HG03575 (cell line): ENCODE measurements at regions not wholly inside any gene's neighbourhood (a gene's known extent, or its start where the extent isn't known, plus 50 kb on each side); places are given as distances from the start of the nearest gene placed in this dataset.
"Not testable (repeated sequence)": the region's sequence is repeated elsewhere in the genome, so short reads cannot be mapped to it uniquely, and the experiment has no call there.

Experiments used
- ATAC-seq: cut with Tn5 transposase; IDR thresholded peaks from one replicate; pipeline ENCODE4 v1.9.1; 2021; ENCODE audit not compliant: unreplicated experiment, insufficient number of reproducible peaks, low FRiP score; ENCODE audit errors: extremely low read depth

- no peak for ATAC-seq
Observed at GRCh38 chr7:50251765-50252164, 52.8 kb upstream of the IKZF1 start.

- ATAC-seq, result no peak
Observed at GRCh38 chr7:50246551-50246950, 58.0 kb upstream of the IKZF1 start.

GRCh38 chr7:50242111-50242510, 62.4 kb upstream of the IKZF1 start:
- not testable (repeated sequence) for ATAC-seq

GRCh38 chr7:50240699-50241098, 63.8 kb upstream of the IKZF1 start:
- ATAC-seq, result not testable (repeated sequence)

GRCh38 chr7:50229964-50230363, 74.6 kb upstream of the IKZF1 start:
- no peak for ATAC-seq

GRCh38 chr7:50228148-50228547, 76.4 kb upstream of the IKZF1 start:
- no peak for ATAC-seq

GRCh38 chr7:50227726-50228125, 76.8 kb upstream of the IKZF1 start:
- ATAC-seq, result no peak

GRCh38 chr7:50226669-50227068, 77.8 kb upstream of the IKZF1 start:
- ATAC-seq, result no peak

GRCh38 chr7:50226145-50226544, 78.4 kb upstream of the IKZF1 start:
- ATAC-seq, result no peak

- no peak for ATAC-seq
Observed at GRCh38 chr7:50221433-50221832, 83.1 kb upstream of the IKZF1 start.

GRCh38 chr7:50221028-50221427, 83.5 kb upstream of the IKZF1 start:
- ATAC-seq, result no peak

- no peak for ATAC-seq
Observed at GRCh38 chr7:50220273-50220672, 84.2 kb upstream of the IKZF1 start.

- ATAC-seq, result no peak
Observed at GRCh38 chr7:50217821-50218281, 86.7 kb upstream of the IKZF1 start.

GRCh38 chr7:50217401-50217800, 87.1 kb upstream of the IKZF1 start:
- ATAC-seq, result no peak

- no peak for ATAC-seq
Observed at GRCh38 chr7:50216626-50217025, 87.9 kb upstream of the IKZF1 start.

GRCh38 chr7:50214771-50215170, 89.7 kb upstream of the IKZF1 start:
- ATAC-seq, result no peak

- no peak for ATAC-seq
Observed at GRCh38 chr7:50214126-50214670, 90.3 kb upstream of the IKZF1 start.

GRCh38 chr7:50213622-50214017, 90.9 kb upstream of the IKZF1 start:
- ATAC-seq, result no peak

- ATAC-seq, result no peak
Observed at GRCh38 chr7:50212666-50213621, 91.6 kb upstream of the IKZF1 start.

GRCh38 chr7:50212016-50212325, 92.5 kb upstream of the IKZF1 start:
- no peak for ATAC-seq
